Calu3 (cell line): ENCODE measurements at regions not wholly inside any gene's neighbourhood (a gene's known extent, or its start where the extent isn't known, plus 50 kb on each side); places are given as distances from the start of the nearest gene placed in this dataset.

Experiments used
- BruUV-seq: library from RNA; stranded (reverse); fragments of 400-500 nt; replicated peaks from 2 replicates; lab custom pipeline; 2021; lab: Mats Ljungman, UMichigan
- CTCF ChIA-PET: fragments of 300-600 bp; sonication (Branson Sonifier 250); formaldehyde crosslinking; loops from one replicate; lab custom pipeline; 2022; ENCODE audit warnings: antibody characterized with exemption; lab: Charles Lee
- DNase-seq: peaks from one replicate; pipeline ENCODE4 v3.0.0; 2022
- H3K27ac Mint-ChIP-seq: one replicate; pipeline ENCODE4 v1.8.0; 2022; ENCODE audit warnings: mixed read lengths; ENCODE audit not compliant: unreplicated experiment
- H3K27me3 Mint-ChIP-seq: one replicate; pipeline ENCODE4 v1.8.0; 2022; ENCODE audit warnings: mixed read lengths; ENCODE audit not compliant: unreplicated experiment
- H3K36me3 Mint-ChIP-seq: one replicate; pipeline ENCODE4 v1.8.0; 2022; ENCODE audit warnings: mild to moderate bottlenecking, moderate library complexity, mixed read lengths; ENCODE audit not compliant: insufficient read depth, unreplicated experiment
- H3K4me1 Mint-ChIP-seq: one replicate; pipeline ENCODE4 v1.8.0; 2022; ENCODE audit warnings: mild to moderate bottlenecking, low read depth, mixed read lengths; ENCODE audit not compliant: unreplicated experiment
- H3K4me3 Mint-ChIP-seq: one replicate; pipeline ENCODE4 v1.8.0; 2022; ENCODE audit warnings: mild to moderate bottlenecking, low read depth, moderate library complexity, mixed read lengths; ENCODE audit not compliant: unreplicated experiment
- H3K9me3 Mint-ChIP-seq: one replicate; pipeline ENCODE4 v1.8.0; 2022; ENCODE audit warnings: low read depth, mixed read lengths; ENCODE audit not compliant: unreplicated experiment
- CTCF ChIP-seq: fragments of 200-600 bp; IDR thresholded peaks from one replicate; pipeline ENCODE4 v1.8.0; 2022; ENCODE audit warnings: antibody characterized with exemption; ENCODE audit not compliant: unreplicated experiment
- intact Hi-C: fragments of 100-400 bp; cut with micrococcal nuclease; formaldehyde crosslinking; loops from one replicate; pipeline ENCODE4 v1.10.0; 2022; ENCODE audit not compliant: unreplicated experiment

- CTCF ChIA-PET, result no interaction called here
- Mint-ChIP-seq H3K27ac (no peak overlapping the region), H3K9me3 (peaks cover 9% of the 10 kb centered on the region), H3K27me3 (no peaks in the 10 kb centered on the region), H3K4me1 (no peaks in the 10 kb centered on the region), H3K36me3 (no peaks in the 10 kb centered on the region), H3K4me3 (no peak overlapping the region)
- intact Hi-C loops, result no loop called here
- BruUV-seq, result no TSS peak
- TF ChIP-seq CTCF, result no peak
- DNase-seq, result no peak
Observed at GRCh38 chr22:49010901-49011300, 816.8 kb downstream of the BRD1 start.

GRCh38 chr22:49010070-49010863 is 817.4 kb downstream of the BRD1 start:
- Mint-ChIP-seq H3K36me3 (no peaks in the 10 kb centered on the region), H3K9me3 (peaks cover 10% of the 10 kb centered on the region), H3K27ac (no peak overlapping the region), H3K27me3 (no peaks in the 10 kb centered on the region), H3K4me1 (no peaks in the 10 kb centered on the region), H3K4me3 (no peak overlapping the region)
- no TSS peak for BruUV-seq
- no peak for DNase-seq
- CTCF ChIA-PET, result interaction anchor here (0.5 kb wide), 1 partner anchor 10 kb away, joined by 5 read pairs; no protein-coding TSS in a partner anchor
- TF ChIP-seq CTCF, result no peak
- intact Hi-C loops, result no loop called here

GRCh38 chr22:49009359-49010063 is 818.2 kb downstream of the BRD1 start:
- TF ChIP-seq CTCF, result no peak
- H3K4me3 Mint-ChIP-seq, result no peak overlapping the region
- intact Hi-C loops, result no loop called here
- peaks cover 11% of the 10 kb centered on the region for H3K9me3 Mint-ChIP-seq
- H3K27ac Mint-ChIP-seq, result no peak overlapping the region
- H3K4me1 Mint-ChIP-seq, result no peaks in the 10 kb centered on the region
- CTCF ChIA-PET, result interaction anchor here (0.5 kb wide), 1 partner anchor 10 kb away, joined by 5 read pairs; no protein-coding TSS in a partner anchor
- no peak for DNase-seq
- no TSS peak for BruUV-seq
- no peaks in the 10 kb centered on the region for H3K27me3 Mint-ChIP-seq
- no peaks in the 10 kb centered on the region for H3K36me3 Mint-ChIP-seq

GRCh38 chr22:49008682-49009235 is 818.9 kb downstream of the BRD1 start:
- no peaks in the 10 kb centered on the region for H3K36me3 Mint-ChIP-seq
- BruUV-seq, result no TSS peak
- TF ChIP-seq CTCF, result no peak
- H3K27ac Mint-ChIP-seq, result no peak overlapping the region
- intact Hi-C loops, result no loop called here
- no peak overlapping the region for H3K4me3 Mint-ChIP-seq
- no peaks in the 10 kb centered on the region for H3K4me1 Mint-ChIP-seq
- no peaks in the 10 kb centered on the region for H3K27me3 Mint-ChIP-seq
- CTCF ChIA-PET, result no interaction called here
- H3K9me3 Mint-ChIP-seq, result peaks cover 11% of the 10 kb centered on the region
- DNase-seq, result no peak
